Stimulated activated CD4-positive, alpha-beta T cell treated with anti-CD3 and anti-CD28 coated beads, Interleukin-1b, Interleukin-23, amount 100 ng/mL, for 4 hours (primary cell): ENCODE measurements at regions not wholly inside any gene's neighbourhood (a gene's known extent, or its start where the extent isn't known, plus 50 kb on each side); places are given as distances from the start of the nearest gene placed in this dataset.

Experiments
- DNase-seq, 2 donors: peaks; one replicate each; pipeline ENCODE4 v3.0.0-alpha.2; 2020; ENCODE audit warnings: low read depth in 2 of 2

DNA sequence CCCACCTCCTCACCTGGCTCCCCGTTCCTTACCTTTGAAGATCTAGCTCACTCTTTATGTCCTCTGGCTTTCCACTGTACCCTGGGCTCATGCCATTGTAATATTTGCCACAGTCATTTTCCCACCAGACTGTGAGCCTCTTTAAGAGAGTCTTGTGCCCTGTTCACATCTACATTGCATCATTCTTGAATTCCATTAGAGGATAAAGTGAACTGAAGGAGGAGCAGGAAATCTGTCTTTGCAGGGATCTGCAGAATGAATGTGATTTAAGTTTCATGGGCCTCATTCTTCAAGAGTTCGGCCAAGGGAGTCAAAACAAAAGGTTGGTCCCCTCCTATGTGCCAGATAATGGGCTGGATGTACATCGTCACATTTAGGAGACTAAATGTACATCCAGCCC, 272.6 kb upstream of the CITED2 start:
- DNase-seq = no peak

DNA sequence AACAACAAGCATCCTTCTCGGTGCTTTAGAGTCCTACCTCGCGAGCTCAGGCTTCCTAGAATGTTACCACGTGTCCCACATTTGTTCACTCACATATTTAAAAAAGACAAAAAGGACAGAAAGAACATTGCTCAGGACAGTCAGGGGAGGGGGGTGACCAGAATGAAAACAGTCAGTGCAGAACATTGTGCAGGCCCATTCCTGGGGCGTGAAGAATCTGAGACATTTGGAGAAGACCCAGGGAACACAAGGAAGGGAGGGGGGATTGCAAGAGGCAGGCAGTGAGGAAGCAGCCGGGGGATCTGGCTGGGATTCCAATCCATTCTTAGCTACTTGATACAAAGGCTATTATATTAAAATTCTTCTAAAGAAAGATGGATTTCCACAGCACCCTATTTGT, 270.4 kb upstream of the CITED2 start:
- DNase-seq = no peak

DNA sequence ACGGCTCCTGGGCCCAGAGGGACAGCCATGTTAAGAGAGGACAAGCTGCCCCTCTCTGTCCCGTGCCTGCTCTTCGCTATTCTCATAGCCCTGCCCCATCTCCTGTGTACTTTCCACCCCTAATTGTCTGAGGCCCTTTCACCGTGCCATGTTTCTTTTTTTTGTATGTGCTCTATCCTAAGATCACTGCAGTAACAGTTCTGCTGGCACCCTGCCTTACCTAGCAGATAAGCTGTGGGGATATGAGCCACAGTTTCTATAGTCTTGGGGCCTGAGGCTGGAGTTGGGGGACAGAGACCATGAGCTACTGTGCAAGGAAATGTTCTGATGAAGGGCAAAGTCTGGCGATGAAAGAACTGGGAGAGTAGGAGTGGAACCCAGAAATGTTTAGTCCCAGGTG, 269.5 kb upstream of the CITED2 start:
- no peak for DNase-seq

DNA sequence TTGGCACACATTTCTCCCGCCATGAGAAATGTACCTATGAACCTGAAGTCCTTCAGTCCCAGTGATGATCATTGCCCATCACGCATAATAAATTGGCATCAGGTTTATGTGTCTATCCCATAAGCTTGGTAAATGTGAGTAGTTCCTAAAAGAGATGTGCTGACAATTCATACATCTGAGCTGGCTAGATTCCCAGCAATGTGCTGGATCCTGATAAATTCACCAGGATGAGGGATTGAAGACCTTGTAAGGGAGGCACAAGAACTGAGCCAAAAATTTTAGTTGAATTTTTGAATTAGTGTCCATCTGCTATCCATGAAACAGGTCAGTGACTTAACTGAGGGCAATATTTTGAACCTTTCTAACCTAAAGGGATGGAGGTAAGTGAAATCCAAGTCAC, 267.9 kb upstream of the CITED2 start:
- DNase-seq = no peak

- no peak for DNase-seq
Measured at GRCh38 chr6:139641376-139641775, 266.9 kb upstream of the CITED2 start.

- DNase-seq = no peak
Measured at GRCh38 chr6:139640921-139641320, 266.5 kb upstream of the CITED2 start.

DNA sequence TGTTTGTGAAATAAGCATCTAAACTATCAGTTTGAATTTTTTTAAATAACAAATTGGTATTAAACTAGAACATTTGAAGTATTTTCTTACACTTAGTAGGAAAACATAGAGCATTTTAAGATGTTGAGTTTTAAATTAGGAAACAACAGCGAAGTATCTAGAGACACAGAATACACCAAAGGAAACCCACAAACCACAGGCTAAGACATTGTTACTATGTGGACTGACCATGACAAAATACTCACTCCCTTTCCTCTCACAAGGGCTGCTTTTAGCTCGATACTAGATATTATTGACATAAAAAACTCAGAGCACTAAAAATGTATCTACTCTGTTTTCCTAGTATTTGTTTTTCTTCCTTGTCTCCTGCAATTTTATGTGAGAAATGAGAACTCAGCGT, 266.0 kb upstream of the CITED2 start:
- no peak for DNase-seq

DNA sequence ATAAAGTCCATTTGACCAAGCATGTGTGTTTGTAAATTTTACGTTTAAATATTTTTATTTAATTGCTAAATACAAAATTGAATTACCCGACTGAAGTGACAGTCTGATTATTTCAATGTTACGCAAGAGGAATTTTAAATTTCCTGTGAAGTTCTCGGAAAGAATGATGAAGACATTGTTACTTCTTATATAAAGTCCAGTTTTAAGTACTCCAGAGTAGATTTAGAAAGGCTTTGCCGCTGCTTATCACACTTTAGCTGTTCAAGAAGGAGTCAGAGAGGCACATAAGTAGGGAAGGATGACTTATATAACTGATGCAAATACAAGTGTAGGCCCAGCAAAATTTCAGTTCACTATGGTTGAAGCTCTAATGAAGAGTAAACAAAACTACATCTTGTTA, 265.1 kb upstream of the CITED2 start:
- no peak for DNase-seq

DNA sequence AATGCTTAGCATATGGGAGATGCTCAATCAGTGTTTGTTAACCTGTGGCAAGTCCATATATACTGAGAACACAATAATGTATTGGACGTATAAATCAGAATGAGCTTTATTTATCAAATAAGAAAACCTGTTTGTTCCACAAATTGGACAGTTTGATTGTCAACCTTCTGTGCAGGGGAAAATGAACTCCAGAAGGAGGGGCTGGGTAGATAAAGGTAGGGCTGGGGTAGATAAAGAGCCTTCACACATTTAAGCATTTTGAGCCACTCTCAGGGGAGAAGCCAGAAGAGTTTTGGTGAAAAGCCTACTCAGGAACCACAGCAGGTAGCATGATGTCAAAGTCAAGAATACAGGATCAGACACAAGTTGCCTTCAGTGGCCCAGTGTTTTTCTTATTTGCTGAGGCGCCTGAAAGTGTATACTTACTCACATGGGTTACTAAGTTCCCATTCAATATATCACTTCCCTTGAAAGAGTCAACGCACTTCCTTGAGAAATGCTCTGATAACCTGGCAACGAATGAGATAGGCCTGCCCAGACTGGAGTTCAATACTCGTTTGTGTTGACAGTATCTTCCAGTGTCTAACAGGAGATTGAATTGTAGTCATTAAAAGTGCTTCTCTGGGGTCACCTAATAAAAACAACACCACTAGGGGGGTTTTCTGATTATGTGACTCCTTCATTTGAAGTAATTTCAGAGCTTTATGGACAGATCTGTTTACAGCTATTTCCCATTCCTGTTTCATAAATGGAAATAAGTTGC, 263.9 kb upstream of the CITED2 start:
- DNase-seq = no peak

GRCh38 chr6:139637766-139638165, 263.3 kb upstream of the CITED2 start:
- no peak for DNase-seq

DNA sequence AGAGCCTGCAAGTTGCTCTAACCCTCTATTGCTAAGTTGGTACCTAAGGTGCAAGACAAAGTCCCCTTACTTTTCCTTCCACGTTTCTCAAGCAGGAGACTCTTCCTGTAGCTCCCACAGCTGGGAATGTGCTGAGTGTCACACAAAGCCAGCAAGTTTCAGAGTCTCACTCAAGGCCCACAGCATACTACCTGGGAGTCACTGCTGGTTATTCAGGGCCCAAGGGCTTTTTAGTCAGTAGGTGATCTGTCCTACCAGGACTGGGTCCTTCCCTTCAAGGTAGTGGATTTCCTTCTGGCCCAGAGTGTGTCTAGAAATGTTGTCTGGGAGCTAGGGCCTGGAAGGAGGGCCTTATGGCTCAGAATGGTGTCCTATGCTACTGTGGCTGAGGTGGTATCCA, 261.9 kb upstream of the CITED2 start:
- DNase-seq = no peak

GRCh38 chr6:139635401-139636130, 261.1 kb upstream of the CITED2 start:
- DNase-seq = no peak

DNA sequence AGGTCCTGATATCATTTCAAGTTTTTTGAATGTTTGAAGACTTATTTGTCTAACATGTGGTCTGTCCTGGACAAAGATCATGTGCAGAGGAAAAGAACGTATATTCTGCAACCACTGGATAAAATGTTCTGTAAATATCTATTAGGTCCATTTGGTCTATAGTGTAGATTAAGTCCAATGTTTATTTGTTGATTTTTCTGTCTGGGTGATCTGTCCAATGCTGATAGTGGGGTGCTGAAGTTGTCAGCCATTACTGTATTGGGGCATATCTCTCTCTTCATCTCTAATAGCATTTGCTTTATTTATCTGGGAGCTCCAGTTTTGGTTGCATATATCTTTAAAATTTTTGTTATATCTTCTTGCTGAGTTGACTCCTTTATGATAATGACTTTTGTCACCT, 258.4 kb upstream of the CITED2 start:
- no peak for DNase-seq

DNA sequence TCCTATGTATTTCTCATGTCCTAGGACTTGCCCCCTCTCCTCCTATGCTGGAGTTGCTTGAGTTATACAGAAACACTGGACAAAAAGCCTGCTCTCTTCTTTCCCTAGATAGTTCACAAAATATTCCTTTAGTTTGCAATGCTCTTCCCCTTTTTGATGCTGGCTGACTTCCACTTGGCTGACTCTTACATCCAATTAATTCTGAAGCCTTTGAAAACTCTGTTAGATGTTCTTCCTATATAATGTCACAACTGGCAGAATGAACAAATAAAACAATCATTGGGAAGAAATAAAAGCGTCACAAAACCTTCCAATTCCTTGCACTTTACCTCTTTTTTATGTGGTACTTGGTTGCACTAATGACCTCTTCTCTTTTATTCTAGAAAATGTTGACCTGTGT, 253.8 kb upstream of the CITED2 start:
- no peak for DNase-seq

DNA sequence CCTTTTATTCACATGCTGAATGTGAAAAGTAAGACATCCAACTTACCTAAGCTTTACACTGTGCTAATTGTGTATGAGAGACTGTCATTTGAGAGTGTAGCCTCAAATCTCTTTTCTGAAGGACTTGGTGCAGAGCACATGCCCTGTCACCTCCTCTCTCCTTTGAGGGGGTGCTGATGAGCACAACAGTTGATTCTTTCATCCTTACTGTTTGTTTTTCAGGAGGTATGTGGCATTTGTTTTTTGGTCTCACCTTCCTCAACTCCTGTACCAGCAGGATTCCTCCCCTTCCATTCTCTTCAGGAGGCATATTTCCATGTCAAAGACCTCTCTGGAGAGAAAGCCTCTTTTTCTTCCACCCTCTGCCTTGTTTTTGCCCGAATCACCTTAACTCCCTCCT, 252.6 kb upstream of the CITED2 start:
- DNase-seq = no peak

DNA sequence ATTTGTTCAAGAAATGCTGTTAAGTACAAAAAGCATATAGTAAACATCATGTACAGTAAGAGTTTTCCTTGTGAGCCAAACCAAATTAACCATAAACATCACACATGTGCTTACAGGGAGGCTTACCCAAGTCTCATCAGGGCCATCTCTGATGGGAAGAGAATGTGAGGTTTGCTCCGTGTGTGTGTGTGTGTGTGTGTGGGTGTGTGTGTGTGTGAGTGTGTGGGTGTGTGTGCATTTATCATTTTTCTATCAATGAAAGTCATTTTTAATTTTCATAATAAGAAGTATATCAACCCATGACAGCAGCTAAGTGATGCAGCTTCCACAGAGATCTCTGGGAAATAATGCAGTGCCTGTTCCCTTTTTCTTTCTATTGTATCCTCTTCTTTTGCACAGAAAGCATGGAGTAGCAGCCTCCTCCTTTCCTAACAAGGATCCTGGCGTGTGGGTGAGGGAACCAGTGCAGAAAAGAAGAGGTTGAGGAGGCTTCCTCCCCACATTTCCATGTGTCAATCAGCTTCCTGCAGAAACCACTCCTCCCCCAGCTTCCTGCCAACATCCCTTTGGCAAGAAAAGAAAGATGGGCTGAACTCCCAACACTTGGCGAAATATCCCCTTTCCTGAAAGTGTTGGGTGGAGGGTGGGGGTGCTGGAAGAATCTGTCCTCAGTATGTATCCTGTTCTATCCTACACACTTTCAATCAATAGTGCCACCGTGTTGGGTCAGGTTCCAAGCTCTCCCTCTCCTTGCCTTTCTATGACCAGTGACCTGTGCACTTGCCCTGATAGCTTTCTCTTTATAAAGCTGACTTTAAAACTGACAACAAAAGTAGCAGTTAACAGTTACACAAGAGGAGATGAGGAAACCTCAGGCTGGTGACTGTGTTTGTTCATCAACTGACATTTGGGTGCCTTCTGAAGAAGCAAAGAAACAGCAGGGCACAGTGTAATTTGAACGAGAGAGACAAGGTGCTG, 251.8 kb upstream of the CITED2 start:
- no peak for DNase-seq

DNA sequence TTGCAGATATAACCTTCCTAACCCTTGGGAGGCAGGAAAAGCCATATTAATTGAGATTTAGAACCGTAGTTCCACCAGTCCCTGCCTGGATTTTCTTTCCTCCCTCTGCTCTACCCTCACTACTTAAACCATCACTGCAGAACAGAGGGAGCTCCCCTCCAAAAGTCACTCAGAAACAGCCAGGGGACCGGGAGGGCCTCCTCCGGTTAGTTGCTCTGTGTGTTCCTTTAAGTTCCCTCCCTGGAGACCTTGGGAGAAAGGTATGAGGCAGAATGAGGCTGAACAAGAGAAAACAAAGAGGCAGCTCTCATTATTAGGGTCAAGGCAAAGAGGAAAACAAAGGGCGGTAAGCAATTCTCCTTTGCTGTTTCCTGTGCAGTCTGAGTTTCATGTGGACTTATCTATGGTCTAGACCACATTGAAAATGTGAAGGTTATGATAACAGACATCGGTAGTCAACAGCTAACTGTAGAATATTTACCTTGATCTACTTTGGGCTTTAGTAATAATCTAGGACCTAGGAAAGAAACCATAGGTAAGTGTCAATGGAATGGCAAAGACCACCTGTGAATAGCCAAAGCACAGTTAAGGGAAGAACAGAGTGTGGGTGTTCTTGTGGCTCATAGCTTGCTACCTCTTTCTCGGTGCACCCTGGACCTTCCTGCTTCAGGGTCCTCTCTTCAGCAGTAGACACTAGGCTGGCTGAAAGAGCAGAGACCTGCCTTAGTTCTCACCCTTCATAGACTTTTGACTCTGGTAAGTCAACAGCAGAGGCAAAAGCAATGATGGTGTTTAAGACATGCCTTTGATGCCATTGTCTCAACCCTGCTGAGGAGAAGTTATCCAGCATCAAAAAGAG, 250.9 kb upstream of the CITED2 start:
- no peak for DNase-seq

- DNase-seq = no peak
Measured at GRCh38 chr6:139623372-139623771, 248.9 kb upstream of the CITED2 start.

DNA sequence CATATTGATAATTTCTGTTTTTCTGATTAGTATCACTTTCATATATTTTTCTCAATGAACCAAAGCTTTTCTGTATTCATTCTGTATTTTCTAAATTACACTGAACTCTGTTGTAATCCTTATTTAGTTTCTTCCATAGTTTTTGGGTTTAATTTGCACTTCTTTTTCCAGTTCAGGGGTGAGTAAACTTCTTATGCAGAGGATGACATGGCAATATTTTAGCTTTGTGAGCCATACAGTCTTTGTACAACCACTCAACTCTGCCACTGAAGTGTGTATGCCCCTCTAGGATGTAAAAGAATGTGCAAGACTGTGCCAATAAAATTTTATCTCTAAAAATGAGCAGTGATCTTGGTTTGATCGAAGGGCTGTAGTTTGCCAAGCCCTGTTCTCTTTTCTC, 239.0 kb upstream of the CITED2 start:
- DNase-seq = no peak

DNA sequence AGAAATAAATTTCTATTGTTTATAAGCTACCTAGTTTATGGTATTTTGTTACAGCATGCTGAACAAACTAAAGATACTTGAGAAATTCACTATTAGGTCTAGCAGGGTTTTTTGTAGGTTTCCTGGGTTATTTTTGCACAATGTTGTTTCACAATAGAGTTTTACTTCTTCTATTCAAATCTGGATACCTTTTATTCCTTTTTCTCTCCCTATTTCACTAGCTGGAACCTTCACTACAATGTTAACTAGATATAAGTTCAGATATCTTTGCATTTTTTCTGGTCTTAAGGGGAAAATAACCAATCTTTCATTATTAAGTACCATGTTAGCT, 237.7 kb upstream of the CITED2 start:
- DNase-seq = no peak

- no peak for DNase-seq
Measured at GRCh38 chr6:139611327-139612134, 237.1 kb upstream of the CITED2 start.
